ENCODE measurements at regions not wholly inside any gene's neighbourhood (a gene's known extent, or its start where the extent isn't known, plus 50 kb on each side); places are given as distances from the start of the nearest gene placed in this dataset.
A peak's percentile ranks its signal among the peaks of the same experiment; 100 is the strongest.

- H3K4me1 Mint-ChIP-seq (ENCODE audit: unreplicated experiment), result peaks cover 8% of the 10 kb centered on the region
- DNase-seq (ENCODE audit: extremely low spot score, unreplicated experiment), result no peak
- H3K36me3 Mint-ChIP-seq (ENCODE audit: unreplicated experiment), result no peaks in the 10 kb centered on the region
- H3K9me3 Mint-ChIP-seq (ENCODE audit: unreplicated experiment), result peaks cover 5% of the 10 kb centered on the region
- no peak overlapping the region for H3K4me3 Mint-ChIP-seq (ENCODE audit: unreplicated experiment)
- H3K27ac Mint-ChIP-seq (ENCODE audit: unreplicated experiment), result no peak overlapping the region
- TF ChIP-seq, protein P1, sequence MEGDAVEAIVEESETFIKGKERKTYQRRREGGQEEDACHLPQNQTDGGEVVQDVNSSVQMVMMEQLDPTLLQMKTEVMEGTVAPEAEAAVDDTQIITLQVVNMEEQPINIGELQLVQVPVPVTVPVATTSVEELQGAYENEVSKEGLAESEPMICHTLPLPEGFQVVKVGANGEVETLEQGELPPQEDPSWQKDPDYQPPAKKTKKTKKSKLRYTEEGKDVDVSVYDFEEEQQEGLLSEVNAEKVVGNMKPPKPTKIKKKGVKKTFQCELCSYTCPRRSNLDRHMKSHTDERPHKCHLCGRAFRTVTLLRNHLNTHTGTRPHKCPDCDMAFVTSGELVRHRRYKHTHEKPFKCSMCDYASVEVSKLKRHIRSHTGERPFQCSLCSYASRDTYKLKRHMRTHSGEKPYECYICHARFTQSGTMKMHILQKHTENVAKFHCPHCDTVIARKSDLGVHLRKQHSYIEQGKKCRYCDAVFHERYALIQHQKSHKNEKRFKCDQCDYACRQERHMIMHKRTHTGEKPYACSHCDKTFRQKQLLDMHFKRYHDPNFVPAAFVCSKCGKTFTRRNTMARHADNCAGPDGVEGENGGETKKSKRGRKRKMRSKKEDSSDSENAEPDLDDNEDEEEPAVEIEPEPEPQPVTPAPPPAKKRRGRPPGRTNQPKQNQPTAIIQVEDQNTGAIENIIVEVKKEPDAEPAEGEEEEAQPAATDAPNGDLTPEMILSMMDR (IDR thresholded peaks at IDR 0.05), result no peak
- H3K27me3 Mint-ChIP-seq (ENCODE audit: unreplicated experiment), result no peaks in the 10 kb centered on the region
Observed at GRCh38 chr2:53040536-53041229, 726.9 kb upstream of the CHAC2 start.

DNA sequence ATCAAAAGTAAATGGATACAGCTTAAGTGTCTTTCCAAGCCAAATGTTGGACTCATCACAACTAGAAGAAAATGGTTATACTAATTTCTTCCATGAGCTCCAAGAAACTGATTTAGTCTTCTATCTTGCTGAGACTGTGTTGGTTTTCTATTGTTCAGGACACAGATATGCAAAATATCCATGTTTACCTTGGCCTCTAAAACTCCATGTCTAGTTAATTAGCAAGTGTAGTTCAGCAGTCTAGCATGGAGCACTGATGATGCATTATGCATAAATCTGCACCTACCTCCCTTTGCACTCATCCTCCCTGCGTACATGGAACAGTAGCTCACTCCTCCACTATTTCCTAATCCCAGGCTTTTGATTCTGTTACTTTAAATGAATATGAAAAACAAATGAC, 731.4 kb upstream of the CHAC2 start:
- Mint-ChIP-seq H3K9me3 (ENCODE audit: unreplicated experiment) (no peaks in the 10 kb centered on the region), H3K36me3 (ENCODE audit: unreplicated experiment) (no peaks in the 10 kb centered on the region), H3K4me1 (ENCODE audit: unreplicated experiment) (peaks cover 23% of the 10 kb centered on the region), H3K27me3 (ENCODE audit: unreplicated experiment) (no peaks in the 10 kb centered on the region), H3K4me3 (ENCODE audit: unreplicated experiment) (no peak overlapping the region), H3K27ac (ENCODE audit: unreplicated experiment) (peak overlapping the region; percentile 36)
- DNase-seq (ENCODE audit: extremely low spot score, unreplicated experiment), result no peak
- TF ChIP-seq, protein P1 (IDR thresholded peaks at IDR 0.05), result no peak

DNA sequence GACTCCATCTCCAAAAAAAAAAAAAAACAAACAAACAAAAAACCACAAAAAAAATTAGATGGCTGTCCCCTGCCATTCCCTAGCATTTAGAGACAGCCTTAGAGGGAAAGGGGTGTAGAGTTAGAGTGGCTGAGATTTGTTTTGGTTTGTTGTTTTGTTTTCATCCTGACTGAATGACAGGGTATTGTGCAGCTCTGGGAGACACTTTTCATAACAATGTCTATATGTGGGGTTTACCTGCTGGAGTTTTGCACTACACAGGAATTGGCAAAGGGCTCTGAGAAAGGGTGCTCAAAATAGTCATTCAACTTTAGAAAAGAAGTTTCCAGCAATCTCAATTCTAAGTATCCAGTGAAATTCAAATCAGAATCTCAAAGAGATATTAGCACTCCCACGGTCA, 732.5 kb upstream of the CHAC2 start:
- no peaks in the 10 kb centered on the region for H3K9me3 Mint-ChIP-seq (ENCODE audit: unreplicated experiment)
- DNase-seq (ENCODE audit: extremely low spot score, unreplicated experiment), result no peak
- no peak overlapping the region for H3K4me3 Mint-ChIP-seq (ENCODE audit: unreplicated experiment)
- TF ChIP-seq, protein P1 (IDR thresholded peaks at IDR 0.05), result no peak
- no peak overlapping the region for H3K27ac Mint-ChIP-seq (ENCODE audit: unreplicated experiment)
- H3K27me3 Mint-ChIP-seq (ENCODE audit: unreplicated experiment), result no peaks in the 10 kb centered on the region
- peaks cover 23% of the 10 kb centered on the region for H3K4me1 Mint-ChIP-seq (ENCODE audit: unreplicated experiment)
- H3K36me3 Mint-ChIP-seq (ENCODE audit: unreplicated experiment), result no peaks in the 10 kb centered on the region

DNA sequence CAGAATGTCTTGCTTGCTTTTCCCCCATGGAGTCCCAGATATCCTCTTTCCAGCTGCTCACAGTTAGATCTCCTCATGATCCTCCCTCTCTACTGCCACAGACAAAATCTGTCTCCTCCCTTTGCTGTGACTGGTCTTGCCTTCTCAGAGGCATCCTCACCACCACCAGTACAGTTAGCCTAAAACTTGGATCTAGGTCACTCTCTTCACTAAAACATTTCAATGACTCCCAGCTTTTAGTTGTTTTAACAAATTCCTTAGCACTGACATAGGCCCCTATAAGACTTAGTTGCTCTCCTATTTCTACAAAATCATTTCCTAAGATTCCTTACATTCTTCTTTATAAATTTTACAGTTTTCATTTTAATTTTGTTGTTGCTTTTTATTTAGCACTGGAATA, 734.2 kb upstream of the CHAC2 start:
- peak overlapping the region; percentile 81 for H3K27ac Mint-ChIP-seq (ENCODE audit: unreplicated experiment)
- H3K36me3 Mint-ChIP-seq (ENCODE audit: unreplicated experiment), result no peaks in the 10 kb centered on the region
- peaks cover 32% of the 10 kb centered on the region for H3K4me1 Mint-ChIP-seq (ENCODE audit: unreplicated experiment)
- TF ChIP-seq, protein P1 (IDR thresholded peaks at IDR 0.05), result no peak
- H3K27me3 Mint-ChIP-seq (ENCODE audit: unreplicated experiment), result no peaks in the 10 kb centered on the region
- no peak overlapping the region for H3K4me3 Mint-ChIP-seq (ENCODE audit: unreplicated experiment)
- H3K9me3 Mint-ChIP-seq (ENCODE audit: unreplicated experiment), result peaks cover 8% of the 10 kb centered on the region
- DNase-seq (ENCODE audit: extremely low spot score, unreplicated experiment), result no peak

DNA sequence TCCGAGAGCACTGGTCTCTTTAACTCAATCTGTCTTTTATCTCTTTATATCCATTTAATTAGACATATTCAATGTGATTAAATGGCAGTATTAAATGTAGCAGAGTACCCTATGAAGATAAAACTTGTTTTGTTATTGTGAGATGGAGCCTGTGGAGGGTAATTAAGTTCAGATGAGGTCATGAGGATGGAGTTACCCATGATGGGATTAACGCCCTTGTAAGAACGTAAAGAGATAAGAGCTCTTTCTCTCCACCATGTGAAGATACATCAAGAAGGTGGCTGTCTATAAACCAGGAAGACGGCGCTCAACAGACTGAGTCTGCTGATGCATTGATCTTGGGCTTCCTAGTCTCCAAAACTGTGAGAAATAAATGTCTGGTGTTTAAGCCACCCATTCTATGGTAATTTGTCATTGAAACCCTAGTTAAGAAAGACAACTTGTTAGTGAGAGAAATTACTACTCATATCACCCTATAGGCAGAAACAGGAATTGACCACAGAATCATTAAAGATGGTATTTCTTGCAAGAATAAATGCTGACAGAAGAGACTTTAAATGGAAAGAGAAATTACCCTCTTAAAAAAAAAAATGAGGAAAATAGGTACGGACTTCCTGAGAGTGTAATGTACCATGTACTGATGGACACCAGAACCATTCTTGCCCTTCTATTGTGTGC, 738.7 kb upstream of the CHAC2 start:
- Mint-ChIP-seq H3K27ac (ENCODE audit: unreplicated experiment) (peak overlapping the region; percentile 17), H3K4me1 (ENCODE audit: unreplicated experiment) (peaks cover 36% of the 10 kb centered on the region), H3K27me3 (ENCODE audit: unreplicated experiment) (no peaks in the 10 kb centered on the region), H3K4me3 (ENCODE audit: unreplicated experiment) (no peak overlapping the region), H3K36me3 (ENCODE audit: unreplicated experiment) (no peaks in the 10 kb centered on the region), H3K9me3 (ENCODE audit: unreplicated experiment) (peaks cover 8% of the 10 kb centered on the region)
- DNase-seq (ENCODE audit: extremely low spot score, unreplicated experiment), result no peak
- TF ChIP-seq, protein P1 (IDR thresholded peaks at IDR 0.05), result no peak
